B cell (primary cell): ENCODE measurements at regions not wholly inside any gene's neighbourhood (a gene's known extent, or its start where the extent isn't known, plus 50 kb on each side); places are given as distances from the start of the nearest gene placed in this dataset.

Experiments
- ATAC-seq: fragments of 200-7000 bp; cut with Tn5 transposase; one replicate; pipeline ENCODE4 v1.10.0; 2021; ENCODE audit warnings: low read depth, mild to moderate bottlenecking, moderate number of reproducible peaks, moderate library complexity
- CTCF ChIA-PET: fragments of 350-600 bp; sonication (Branson Sonifier 250); formaldehyde crosslinking; loops from one replicate; lab custom pipeline; 2021; ENCODE audit warnings: antibody characterized with exemption, inconsistent platforms; lab: Charles Lee
- POLR2A ChIA-PET: fragments of 350-600 bp; sonication (Branson Sonifier 250); formaldehyde crosslinking; loops from one replicate; lab custom pipeline; 2021; ENCODE audit warnings: antibody characterized with exemption; lab: Charles Lee
- DNase-seq: peaks from one replicate; pipeline ENCODE4 v3.0.0; 2013
- H2AFZ ChIP-seq: 2 replicates; pipeline ENCODE4 v1.6.1; 2012; ENCODE audit warnings: mild to moderate bottlenecking, low read depth, low read length; ENCODE audit not compliant: insufficient read depth, poor library complexity, severe bottlenecking
- H3K27ac ChIP-seq, 2 donors: 1 replicate in 1 of 2; 2 replicates in 1 of 2; pipeline ENCODE4 v1.5.1; 2012 to 2013; ENCODE audit warnings: low read length in 2 of 2, mild to moderate bottlenecking in 2 of 2, moderate library complexity in 1 of 2
- H3K27me3 ChIP-seq, 4 experiments: fragments of 200-600 bp in 1 of 4; sonication (generic) in 1 of 4; replicated peaks in 1 of 4; 1 replicate in 2 of 4; 2 replicates in 2 of 4; pipeline versions ENCODE4 v1.6.1 to v1.7.0; 2013 to 2016; ENCODE audit warnings: low read length in 3 of 4, mild to moderate bottlenecking in 2 of 4, mixed read lengths in 1 of 4, moderate library complexity in 1 of 4; ENCODE audit not compliant: insufficient read depth in 4 of 4, control insufficient read depth in 3 of 4; ENCODE audit errors: control extremely low read depth in 1 of 4
- H3K36me3 ChIP-seq, 2 experiments: replicated peaks in 1 of 2; 1 replicate in 1 of 2; 2 replicates in 1 of 2; pipeline versions ENCODE4 v1.6.1 to v1.7.1; 2013; ENCODE audit warnings: low read length in 1 of 2; ENCODE audit not compliant: insufficient read depth in 2 of 2, control insufficient read depth in 1 of 2; ENCODE audit errors: control extremely low read depth in 1 of 2, extremely low read depth in 1 of 2
- H3K4me1 ChIP-seq, 2 donors: fragments of 200-600 bp in 1 of 2; sonication (generic) in 1 of 2; 1 replicate in 1 of 2; 2 replicates in 1 of 2; pipeline versions ENCODE4 v1.5.1 to v1.6.1; 2013 to 2017; ENCODE audit warnings: low read length in 2 of 2; ENCODE audit not compliant: control insufficient read depth in 2 of 2, insufficient read depth in 2 of 2
- H3K4me2 ChIP-seq: replicated peaks from 2 replicates; pipeline ENCODE3; 2012; ENCODE audit warnings: mild to moderate bottlenecking, low read depth, low read length; ENCODE audit not compliant: poor library complexity, severe bottlenecking
- H3K4me3 ChIP-seq, 5 experiments: fragments of 200-600 bp in 1 of 5; sonication (generic) in 1 of 5; 1 replicate in 3 of 5; 2 replicates in 2 of 5; pipeline versions ENCODE4 v1.5.1 to v1.7.0; 2011 to 2016; ENCODE audit warnings: low read length in 4 of 5, mild to moderate bottlenecking in 4 of 5, low read depth in 2 of 5, control low read depth in 1 of 5, moderate library complexity in 1 of 5; ENCODE audit not compliant: insufficient read depth in 1 of 5; ENCODE audit errors: control extremely low read depth in 1 of 5, extremely low read depth in 1 of 5
- H3K79me2 ChIP-seq: fragments of 200-600 bp; sonication (generic); one replicate; pipeline ENCODE4 v1.6.0; 2016; ENCODE audit warnings: low read length; ENCODE audit not compliant: control insufficient read depth, insufficient read depth
- H3K9ac ChIP-seq: fragments of 200-600 bp; sonication (generic); 2 replicates; pipeline ENCODE4 v1.6.1; 2017; ENCODE audit warnings: mild to moderate bottlenecking, low read length, moderate library complexity
- H3K9me3 ChIP-seq, 3 donors: one replicate each; pipeline versions ENCODE4 v1.6.1 to v1.7.1; 2013; ENCODE audit warnings: low read length in 2 of 3; ENCODE audit not compliant: control insufficient read depth in 2 of 3, insufficient read depth in 1 of 3; ENCODE audit errors: control extremely low read depth in 1 of 3
- H4K20me1 ChIP-seq: 2 replicates; pipeline ENCODE4 v1.6.0; 2012; ENCODE audit warnings: mild to moderate bottlenecking, low read length; ENCODE audit not compliant: insufficient read depth, control insufficient read depth, poor library complexity, severe bottlenecking
- H3K27ac Mint-ChIP-seq: one replicate; pipeline ENCODE4 v1.8.0; 2021; ENCODE audit warnings: mixed read lengths
- H3K27me3 Mint-ChIP-seq: one replicate; pipeline ENCODE4 v1.8.0; 2021; ENCODE audit warnings: mixed read lengths
- H3K4me1 Mint-ChIP-seq: one replicate; pipeline ENCODE4 v1.8.0; 2021; ENCODE audit warnings: mixed read lengths
- H3K4me3 Mint-ChIP-seq: one replicate; pipeline ENCODE4 v1.8.0; 2021; ENCODE audit warnings: mixed read lengths
- H3K9me3 Mint-ChIP-seq: one replicate; pipeline ENCODE4 v1.8.0; 2022; ENCODE audit warnings: mixed read lengths; ENCODE audit not compliant: insufficient read depth
- EZH2 ChIP-seq: IDR thresholded peaks from 2 replicates; pipeline ENCODE4 v1.6.1; 2012; ENCODE audit warnings: borderline replicate concordance, low read depth, mild to moderate bottlenecking, moderate library complexity, low read length; ENCODE audit not compliant: insufficient read depth, poor library complexity, severe bottlenecking
- WGBS: methylation state at CpG from one replicate; pipeline ENCODE4 v1.1.5; 2013; ENCODE audit warnings: missing lambda C conversion rate; ENCODE audit not compliant: insufficient coverage; 5-methylcytosine and 5-hydroxymethylcytosine counted together
- intact Hi-C: fragments of 100-400 bp; cut with micrococcal nuclease; formaldehyde crosslinking; loops from one replicate; pipeline ENCODE4 v1.10.0; 2022
- TF ChIP-seq, protein P1 (sequence below): fragments of 200-600 bp; IDR thresholded peaks from one replicate; pipeline ENCODE4 v1.8.0; 2022; ENCODE audit warnings: antibody characterized with exemption, mild to moderate bottlenecking

DNA sequence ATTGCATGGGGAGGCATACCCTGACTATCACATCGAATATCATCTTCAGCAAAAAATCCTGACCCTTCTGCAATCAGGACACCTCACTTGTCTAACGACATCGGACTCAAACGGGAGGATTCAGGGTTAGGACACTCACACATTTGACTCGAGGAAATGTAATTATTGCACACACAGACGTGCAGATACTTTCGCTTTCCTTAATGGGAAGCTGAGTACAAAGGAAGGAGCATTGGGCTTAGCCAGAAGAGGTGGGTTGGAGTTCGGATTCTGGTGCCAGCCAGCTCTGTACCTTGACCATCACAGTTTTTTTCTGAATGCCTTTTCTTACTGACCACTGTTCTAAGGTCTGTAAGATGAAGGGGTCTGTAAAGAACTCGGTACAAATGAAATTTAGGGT, 260.4 kb downstream of the GALC start:
- Histone ChIP-seq H3K4me2 (no peak overlapping the region), H3K4me3 (no peak overlapping the region), H3K9me3 (peaks cover 0 to 6% (median 0%) of the 10 kb centered on the region in 3 donors), H3K27me3 (no peaks in the 10 kb centered on the region), H3K27ac (no peak overlapping the region), H3K9ac (no peak overlapping the region), H2AFZ (no peak overlapping the region), H3K79me2 (no peaks in the 10 kb centered on the region), H3K36me3 (no peaks in the 10 kb centered on the region), H4K20me1 (no peaks in the 10 kb centered on the region), H3K4me1 (no peaks in the 10 kb centered on the region)
- CTCF ChIA-PET: no interaction called here
- no peaks in the 10 kb centered on the region for H3K4me1 Mint-ChIP-seq
- H3K4me3 Mint-ChIP-seq: no peak overlapping the region
- POLR2A ChIA-PET: no interaction called here
- intact Hi-C loops: no loop called here
- WGBS: 78% methylated on average over 8 of the region's 9 CpGs
- TF ChIP-seq EZH2: no peak
- TF ChIP-seq, protein P1, sequence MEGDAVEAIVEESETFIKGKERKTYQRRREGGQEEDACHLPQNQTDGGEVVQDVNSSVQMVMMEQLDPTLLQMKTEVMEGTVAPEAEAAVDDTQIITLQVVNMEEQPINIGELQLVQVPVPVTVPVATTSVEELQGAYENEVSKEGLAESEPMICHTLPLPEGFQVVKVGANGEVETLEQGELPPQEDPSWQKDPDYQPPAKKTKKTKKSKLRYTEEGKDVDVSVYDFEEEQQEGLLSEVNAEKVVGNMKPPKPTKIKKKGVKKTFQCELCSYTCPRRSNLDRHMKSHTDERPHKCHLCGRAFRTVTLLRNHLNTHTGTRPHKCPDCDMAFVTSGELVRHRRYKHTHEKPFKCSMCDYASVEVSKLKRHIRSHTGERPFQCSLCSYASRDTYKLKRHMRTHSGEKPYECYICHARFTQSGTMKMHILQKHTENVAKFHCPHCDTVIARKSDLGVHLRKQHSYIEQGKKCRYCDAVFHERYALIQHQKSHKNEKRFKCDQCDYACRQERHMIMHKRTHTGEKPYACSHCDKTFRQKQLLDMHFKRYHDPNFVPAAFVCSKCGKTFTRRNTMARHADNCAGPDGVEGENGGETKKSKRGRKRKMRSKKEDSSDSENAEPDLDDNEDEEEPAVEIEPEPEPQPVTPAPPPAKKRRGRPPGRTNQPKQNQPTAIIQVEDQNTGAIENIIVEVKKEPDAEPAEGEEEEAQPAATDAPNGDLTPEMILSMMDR: no peak
- H3K27me3 Mint-ChIP-seq: no peaks in the 10 kb centered on the region
- H3K9me3 Mint-ChIP-seq: no peaks in the 10 kb centered on the region
- no peak for ATAC-seq
- DNase-seq: no peak
- no peak overlapping the region for H3K27ac Mint-ChIP-seq

DNA sequence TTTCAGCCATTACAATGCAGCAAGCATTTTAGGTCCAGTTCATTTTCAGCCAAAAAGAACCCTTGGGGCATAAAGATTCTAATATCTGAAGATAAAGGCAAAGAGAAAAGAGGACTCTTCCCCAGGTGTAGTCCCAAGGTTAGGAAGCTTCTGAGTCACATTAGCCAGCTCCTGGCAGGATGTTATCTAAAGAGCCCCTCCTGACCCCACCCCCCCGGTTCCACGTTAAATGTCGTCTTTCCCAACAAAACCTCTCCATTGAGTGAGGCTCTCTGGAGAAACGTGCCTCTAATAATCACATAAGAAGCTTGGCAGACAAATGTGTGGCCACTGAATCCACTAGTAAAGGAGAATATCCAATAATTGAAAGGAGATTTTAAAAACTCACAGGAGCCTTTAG, 267.7 kb downstream of the GALC start:
- Histone ChIP-seq H3K36me3 (no peaks in the 10 kb centered on the region), H3K4me2 (no peak overlapping the region), H3K79me2 (no peaks in the 10 kb centered on the region), H3K4me3 (no peak overlapping the region), H3K27me3 (no peaks in the 10 kb centered on the region), H3K27ac (no peak overlapping the region), H3K4me1 (no peaks in the 10 kb centered on the region), H3K9ac (no peak overlapping the region), H2AFZ (no peak overlapping the region), H3K9me3 (no peaks in the 10 kb centered on the region), H4K20me1 (no peaks in the 10 kb centered on the region)
- WGBS: 74% methylated on average over 3 of the region's 4 CpGs
- TF ChIP-seq, protein P1: no peak
- TF ChIP-seq EZH2: no peak
- no peaks in the 10 kb centered on the region for H3K9me3 Mint-ChIP-seq
- ChIA-PET CTCF (no interaction called here), POLR2A (no interaction called here)
- ATAC-seq (no peak), DNase-seq (no peak)
- no peaks in the 10 kb centered on the region for H3K4me1 Mint-ChIP-seq
- intact Hi-C loops: no loop called here
- no peak overlapping the region for H3K27ac Mint-ChIP-seq
- no peaks in the 10 kb centered on the region for H3K27me3 Mint-ChIP-seq
- H3K4me3 Mint-ChIP-seq: no peak overlapping the region
